HG02759 (cell line): ENCODE measurements at regions not wholly inside any gene's neighbourhood (a gene's known extent, or its start where the extent isn't known, plus 50 kb on each side); places are given as distances from the start of the nearest gene placed in this dataset.

ENCODE experiments used
- ATAC-seq: cut with Tn5 transposase; IDR thresholded peaks from one replicate; pipeline ENCODE4 v1.9.1; 2021; ENCODE audit warnings: mild to moderate bottlenecking, moderate library complexity; ENCODE audit not compliant: unreplicated experiment

DNA sequence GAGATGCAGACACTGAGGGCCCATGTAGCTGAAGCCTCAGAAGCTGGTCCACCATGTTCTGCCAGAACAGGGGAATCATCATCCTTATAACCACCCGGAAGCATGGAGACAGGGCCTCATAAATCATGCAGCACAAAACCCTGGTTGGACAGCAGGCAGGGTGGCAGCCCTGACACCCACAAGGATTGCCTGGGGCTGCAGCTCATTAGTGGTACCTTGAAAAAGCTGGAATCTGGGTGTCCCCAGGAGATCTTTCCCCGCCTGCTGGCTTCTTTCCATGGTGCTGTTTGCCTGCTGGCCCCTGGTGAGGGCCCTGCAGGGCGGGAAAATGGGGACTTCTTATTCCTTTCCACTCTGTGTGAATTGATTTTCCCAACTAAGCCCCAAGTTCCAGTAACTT is 50.6 kb upstream of the GGTLC1 start:
- ATAC-seq, result no peak
